Ureter (tissue), 1 donor: ENCODE measurements at regions not wholly inside any gene's neighbourhood (a gene's known extent, or its start where the extent isn't known, plus 50 kb on each side); places are given as distances from the start of the nearest gene placed in this dataset.
"Not testable (repeated sequence)": the region's sequence is repeated elsewhere in the genome, so short reads cannot be mapped to it uniquely, and the experiment has no call there.

Source experiments
- DNase-seq: peaks from one replicate; pipeline ENCODE4 v3.0.0-alpha.2; 2020; ENCODE audit warnings: low spot score
- donor health status: DM: yes; HTN: yes; CAD: no.

DNA sequence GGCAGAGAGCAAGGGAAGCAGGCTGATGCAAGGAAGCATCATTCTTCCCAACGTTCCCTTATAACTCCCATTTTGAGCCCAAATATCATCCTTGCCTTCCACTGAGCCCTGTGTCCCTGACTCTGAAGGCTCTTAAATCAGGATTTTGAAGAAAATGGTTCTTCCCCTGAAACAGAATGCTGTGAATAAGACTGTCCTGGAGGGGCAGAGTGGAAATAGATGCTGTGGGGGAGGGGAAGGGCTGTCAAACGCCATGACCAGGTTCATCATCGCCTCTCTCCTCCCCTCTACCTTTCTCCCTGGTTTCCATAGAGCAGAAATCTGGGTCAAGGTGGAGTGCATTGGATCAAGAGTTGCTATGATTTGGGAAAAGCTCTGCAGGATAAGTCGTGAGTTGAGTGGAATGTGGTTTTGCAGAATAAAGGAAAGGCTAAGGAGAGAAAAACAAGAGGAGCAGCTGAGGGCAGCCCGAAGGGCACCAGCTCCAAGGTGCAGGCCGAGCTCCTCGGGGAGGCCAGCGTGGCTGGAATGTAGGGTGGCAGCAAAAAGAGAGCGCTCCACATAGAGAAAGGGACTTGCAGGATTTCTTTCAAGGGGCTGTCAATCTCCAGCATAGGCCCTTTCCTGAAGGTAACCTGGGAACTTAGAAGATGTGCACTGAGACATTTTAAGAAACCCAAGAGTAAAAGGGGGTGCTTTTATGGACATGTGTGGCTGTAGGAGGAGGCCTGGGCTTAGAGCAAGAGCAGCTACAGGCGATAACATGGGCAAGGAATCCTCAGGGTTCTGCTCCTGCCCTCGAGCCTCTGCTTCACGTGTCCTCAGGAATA lies 120.8 kb upstream of the CDYL start:
- DNase-seq = no peak

GRCh38 chr6:4653141-4653540 lies 123.1 kb upstream of the CDYL start:
- no peak for DNase-seq

GRCh38 chr6:4651831-4652467 lies 124.3 kb upstream of the CDYL start:
- DNase-seq = no peak

DNA sequence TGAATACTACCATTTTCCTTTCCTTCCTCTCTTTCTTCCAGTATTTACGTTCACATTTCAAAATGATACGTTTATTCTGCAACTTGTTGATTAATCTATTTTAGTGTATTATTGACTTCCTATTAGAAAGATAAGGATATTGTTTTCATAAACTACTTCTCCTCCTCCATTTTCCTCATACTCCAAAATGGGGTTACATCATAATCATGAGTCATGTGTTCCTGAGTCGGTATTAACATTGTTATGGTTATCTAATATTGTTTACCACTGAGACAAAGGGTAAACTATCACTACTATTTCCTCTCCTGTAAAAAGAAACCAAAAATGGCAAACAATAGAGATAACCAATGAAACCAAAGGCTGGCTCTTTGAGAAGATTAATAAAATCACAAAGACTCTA lies 126.5 kb upstream of the CDYL start:
- no peak for DNase-seq

- peak; percentile 79 for DNase-seq
These were observed 128.5 kb upstream of the CDYL start for GRCh38 chr6:4647414-4648365.

DNA sequence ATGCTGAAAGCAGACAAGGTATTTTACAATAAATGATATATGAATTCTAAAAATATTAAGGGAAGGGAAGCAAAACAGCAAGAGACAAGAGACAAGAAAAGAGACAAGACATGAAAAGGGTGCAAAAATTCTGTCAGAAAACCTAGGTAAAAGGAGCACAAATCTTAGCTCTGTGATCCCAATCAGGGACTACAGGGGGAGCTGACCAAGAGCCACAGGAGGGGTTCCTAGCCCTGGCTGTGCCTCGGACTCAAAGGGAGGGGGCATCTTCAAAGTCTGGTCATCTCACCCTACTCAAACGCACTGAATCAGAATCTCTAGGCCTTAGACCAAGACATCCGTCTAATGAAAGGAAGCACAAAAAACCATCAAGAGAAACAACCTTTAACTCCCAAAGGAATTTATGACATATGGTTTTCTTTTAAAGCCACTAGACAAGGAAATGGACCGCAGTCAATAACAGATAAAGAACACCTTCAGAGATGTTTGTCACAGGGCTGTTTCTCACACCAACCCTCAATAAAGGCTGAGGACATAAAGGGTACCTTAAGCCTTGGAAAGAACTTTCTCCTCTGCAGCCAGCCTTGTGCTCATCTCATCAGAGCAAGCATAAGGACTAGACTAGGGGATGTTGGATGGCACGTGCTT lies 130.4 kb upstream of the CDYL start:
- DNase-seq = no peak

DNA sequence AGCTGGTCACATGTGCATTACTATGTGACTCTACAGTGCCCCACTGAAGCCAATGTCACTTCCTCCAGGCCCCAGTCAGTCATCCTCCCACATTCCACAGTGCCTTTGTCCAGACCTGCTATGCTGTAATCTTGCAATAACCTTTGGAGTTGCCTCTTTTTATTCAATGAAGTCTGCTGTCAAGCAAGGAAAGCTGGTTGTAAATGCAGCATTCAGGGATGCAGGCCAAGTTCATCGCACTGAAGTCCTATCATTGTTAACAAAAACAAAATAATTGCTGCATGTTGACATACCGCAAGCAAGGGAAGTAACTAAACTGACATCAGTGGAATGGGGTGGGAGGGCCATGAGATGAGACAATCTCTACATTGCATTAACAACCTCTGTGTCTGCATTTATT lies 131.2 kb upstream of the CDYL start:
- peak; percentile 57 for DNase-seq

DNA sequence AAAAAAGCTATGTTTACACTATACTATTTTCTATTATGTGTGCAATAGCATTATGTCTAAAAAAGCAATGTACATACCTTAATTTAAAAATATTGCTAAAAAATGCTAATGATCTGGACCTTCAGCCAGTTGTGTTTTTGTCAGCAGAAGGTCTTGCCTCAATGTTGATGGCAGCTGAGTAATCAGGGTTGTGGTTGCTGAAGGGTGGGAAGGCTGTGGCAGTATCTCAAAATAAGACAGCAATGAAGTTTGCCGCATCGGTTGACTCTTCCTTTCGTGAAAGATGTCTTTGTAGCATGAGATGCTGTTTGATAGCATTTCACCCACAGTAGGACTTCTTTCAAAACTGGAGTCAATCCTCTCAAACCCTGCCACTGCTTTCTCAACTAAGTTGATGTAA lies 134.7 kb upstream of the CDYL start:
- no peak for DNase-seq

DNA sequence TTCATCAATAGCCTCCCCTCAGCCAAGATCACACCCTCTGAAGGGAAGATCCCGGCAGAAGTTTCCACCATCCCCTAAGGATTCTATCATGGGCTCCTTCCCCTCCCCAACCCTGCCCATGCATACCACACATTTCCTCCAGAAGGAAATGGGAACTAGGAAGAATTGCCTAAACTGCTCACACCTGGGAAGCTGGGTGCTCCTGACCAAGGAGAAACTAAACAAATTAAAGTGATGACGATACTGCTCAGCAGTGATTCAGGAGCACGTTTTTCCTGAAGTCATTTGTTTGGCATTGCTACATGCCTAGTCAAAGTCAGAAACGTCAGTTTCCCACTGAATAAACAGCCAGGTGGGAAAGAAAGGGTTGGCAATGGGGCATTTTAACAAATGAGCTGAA lies 136.1 kb upstream of the CDYL start:
- no peak for DNase-seq

- no peak for DNase-seq
These were observed 137.6 kb upstream of the CDYL start for GRCh38 chr6:4638641-4639040.

DNA sequence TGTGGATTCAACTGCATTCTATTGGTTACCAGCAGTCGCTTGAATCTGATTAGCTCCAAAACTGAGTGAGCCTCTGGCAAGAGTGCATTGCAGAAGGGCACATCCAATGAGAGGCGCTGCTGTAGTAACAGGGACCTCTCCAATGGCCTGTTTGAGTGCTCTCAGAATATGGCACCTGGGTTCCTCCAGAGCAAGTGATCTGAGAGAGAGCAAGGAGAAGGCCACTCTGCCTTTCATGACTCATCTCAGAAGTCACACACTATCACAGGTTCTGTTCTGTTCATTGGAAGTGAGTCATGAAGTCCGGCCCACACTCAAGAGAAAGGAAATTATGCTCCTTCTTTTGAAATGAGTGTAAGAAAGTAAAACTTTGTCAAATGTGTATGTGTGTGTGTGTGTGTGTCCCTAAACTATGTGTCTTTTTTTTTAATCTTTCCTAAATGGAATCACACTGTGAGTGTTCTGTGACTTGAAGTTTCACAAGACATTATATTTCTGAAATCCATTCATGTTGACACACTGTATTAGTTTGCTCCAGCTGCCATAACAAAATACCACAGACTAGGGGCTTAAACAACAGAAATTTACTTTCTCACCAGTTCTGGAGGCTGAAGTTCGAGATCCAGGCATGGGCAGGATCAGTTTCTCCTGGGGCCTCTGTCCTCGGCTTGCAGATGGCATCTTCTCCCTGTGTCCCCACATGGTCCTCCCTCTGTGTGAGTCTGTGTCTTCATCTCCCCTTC lies 138.3 kb upstream of the CDYL start:
- no peak for DNase-seq

GRCh38 chr6:4636881-4637224 lies 139.4 kb upstream of the CDYL start:
- no peak for DNase-seq

DNA sequence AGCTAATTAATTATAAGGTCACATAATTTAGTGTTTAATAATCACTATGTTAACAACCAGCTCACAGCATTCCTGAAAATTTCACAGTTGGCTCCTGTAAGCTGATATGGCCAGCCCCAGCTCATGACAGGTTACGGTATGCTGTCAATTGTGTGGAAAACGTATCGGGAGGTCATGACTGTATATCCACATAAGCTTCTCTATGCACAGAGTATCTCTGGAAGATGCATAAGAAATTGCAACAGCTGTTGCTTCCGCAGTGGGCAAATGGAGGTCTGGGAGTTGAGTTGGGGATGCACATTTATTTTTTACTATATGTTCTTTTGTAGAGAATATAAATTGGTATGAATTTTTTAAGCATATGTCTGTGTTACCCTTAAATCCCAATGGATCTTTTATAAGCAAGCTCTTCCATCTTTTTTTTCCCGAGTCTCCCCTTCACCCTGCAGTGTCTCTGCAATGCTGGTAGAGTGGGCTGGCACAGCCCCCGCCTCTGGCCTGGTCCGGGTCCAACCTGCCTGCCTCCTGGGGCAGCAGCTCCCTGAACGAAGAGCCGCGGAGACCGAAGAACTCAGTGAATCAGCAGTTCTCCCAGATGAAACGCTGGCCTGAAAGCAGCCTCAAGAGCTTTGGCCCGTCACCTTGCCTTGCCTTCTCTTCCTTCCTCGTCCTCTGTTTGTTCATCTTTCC lies 139.9 kb upstream of the CDYL start:
- DNase-seq = no peak

DNA sequence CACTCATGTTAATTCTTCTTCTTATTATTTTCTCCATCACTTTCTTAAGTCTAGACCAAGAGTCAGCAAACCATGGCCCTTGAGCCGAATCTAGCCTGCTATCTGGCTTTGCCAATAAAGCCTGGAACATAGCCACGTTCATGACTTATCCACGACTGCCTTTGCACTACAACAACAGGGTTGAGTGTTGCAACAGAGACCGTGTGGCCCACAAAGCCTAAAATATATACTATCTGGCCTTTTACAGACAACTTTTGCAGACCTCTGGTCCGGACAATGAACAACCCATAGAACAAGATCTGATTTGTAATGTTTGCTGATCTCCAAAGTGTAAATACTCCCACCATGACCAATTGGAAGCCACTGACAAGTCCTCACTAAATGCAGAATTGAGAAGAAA lies 140.5 kb upstream of the CDYL start:
- no peak for DNase-seq

DNA sequence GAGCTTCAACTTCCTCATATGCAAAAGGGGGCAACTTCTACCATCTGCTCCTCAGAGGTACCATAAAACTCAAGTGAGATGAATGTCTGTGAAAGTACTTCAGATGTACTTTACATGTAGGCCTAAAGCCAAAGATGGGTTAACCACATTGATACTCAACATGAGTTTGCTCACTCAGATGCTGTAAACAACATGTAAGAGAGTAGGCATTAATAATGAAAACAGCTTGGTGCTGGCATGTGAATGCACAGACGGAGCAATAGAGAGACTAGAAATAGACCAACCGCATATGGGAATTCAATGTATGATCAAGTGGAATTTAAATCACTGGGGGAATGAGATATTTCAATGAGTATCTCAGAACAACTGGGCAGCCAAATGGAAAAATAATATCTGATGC lies 143.8 kb upstream of the CDYL start:
- DNase-seq = no peak

GRCh38 chr6:4629789-4630188 lies 146.4 kb upstream of the CDYL start:
- not testable (repeated sequence) for DNase-seq

- DNase-seq = no peak
These were observed 150.6 kb upstream of the CDYL start for GRCh38 chr6:4625557-4625956.

DNA sequence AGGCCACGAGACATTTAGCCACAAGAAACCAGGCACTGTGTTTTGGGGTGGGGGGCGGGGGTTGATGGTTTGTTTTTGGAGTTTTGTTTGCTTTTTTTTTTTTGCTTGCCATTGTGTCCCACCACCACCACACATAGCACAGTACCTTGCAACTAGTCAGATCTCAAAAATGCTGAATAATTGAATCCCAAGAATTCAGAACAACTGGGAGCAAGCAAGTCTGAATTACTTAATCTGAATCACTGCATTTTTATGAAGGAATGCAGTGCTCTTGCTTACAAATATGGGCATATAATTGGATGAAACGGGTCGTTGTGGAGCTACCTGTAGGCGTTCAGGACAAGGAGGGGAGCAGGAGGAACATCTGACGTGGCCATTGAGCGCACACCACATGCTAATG lies 151.5 kb upstream of the CDYL start:
- no peak for DNase-seq

DNA sequence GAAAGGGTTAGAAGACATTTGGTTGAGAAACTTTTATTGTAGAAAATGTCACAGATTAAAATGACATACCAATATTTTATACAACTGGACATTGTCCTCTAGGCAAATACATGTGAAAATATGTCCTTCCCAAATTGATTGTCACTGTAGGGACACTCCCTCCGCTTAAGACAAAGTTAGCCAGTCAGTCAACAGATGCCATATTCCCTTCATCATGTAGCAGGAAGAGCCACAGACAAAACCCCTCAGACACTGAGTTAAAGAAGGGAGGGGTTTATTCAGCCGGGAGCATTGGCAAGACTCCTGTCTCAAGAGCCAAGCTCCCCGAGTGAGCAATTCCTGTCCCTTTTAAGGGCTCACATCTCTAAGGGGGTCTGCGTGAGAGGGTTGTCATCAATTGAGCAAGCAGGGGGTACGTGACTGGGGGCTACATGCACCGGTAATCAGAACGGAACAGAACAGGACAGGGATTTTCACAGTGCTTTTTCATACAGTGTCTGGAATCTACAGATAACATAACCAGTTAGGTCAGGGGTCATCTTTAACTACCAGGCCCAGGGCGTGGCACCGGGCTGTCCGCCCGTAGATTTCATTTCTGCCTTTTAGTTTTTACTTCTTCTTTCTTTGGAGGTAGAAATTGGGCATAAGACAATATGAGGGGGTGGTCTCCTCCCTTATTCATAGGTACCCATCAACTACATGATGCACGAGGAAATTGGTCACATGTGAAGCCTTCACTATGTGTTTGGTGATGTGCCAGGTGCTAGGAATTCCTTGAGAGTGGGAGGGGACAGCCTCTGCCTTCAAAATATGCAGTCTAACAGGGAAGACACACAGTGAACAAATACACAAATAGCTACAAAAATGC lies 155.7 kb upstream of the CDYL start:
- DNase-seq = no peak

GRCh38 chr6:4616311-4616710 lies 159.9 kb upstream of the CDYL start:
- DNase-seq = no peak
